ENCODE measurements at regions not wholly inside any gene's neighbourhood (a gene's known extent, or its start where the extent isn't known, plus 50 kb on each side); places are given as distances from the start of the nearest gene placed in this dataset.

GRCh38 chr5:5026409-5026785 lies 113.7 kb upstream of the ADAMTS16 start:
- TF ChIP-seq POLR2A (IDR thresholded peaks at IDR 0.05) (no peak), CTCF (IDR thresholded peaks at IDR 0.05) (no peak)
